Smooth muscle cell of the brain vasculature (primary cell): ENCODE measurements at regions not wholly inside any gene's neighbourhood (a gene's known extent, or its start where the extent isn't known, plus 50 kb on each side); places are given as distances from the start of the nearest gene placed in this dataset.

ENCODE experiments used
- DNase-seq: peaks from one replicate; pipeline ENCODE4 v3.0.0-alpha.2; 2012; ENCODE audit warnings: low read depth, low spot score

DNA sequence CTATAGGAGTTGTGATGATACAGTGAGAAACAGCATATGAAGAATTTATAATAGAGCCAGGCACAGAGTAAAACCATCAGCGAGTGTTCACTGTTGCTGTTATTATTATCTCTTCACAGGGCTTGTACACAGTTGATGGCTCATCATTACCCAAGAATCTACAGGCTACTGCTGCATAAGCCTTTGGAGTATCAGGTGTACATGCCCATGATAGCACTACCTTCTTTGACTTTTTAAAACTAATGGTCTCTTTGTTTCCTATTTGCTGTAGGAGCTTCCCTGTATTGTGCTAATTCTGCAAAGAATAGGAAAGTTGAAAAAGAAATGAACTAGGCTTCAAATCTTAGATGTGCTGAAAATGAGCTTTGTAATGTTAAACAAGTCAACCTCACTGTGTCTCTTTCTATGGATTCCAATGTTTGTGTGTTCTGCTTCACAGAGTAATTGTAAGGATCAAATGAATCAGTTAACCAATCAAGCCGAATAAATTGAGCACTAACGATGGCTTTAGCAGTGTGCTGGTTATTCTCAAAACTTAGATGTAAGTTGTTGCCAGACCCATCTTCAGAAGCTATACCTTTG, 138.8 kb downstream of the TUSC7 start:
- no peak for DNase-seq

DNA sequence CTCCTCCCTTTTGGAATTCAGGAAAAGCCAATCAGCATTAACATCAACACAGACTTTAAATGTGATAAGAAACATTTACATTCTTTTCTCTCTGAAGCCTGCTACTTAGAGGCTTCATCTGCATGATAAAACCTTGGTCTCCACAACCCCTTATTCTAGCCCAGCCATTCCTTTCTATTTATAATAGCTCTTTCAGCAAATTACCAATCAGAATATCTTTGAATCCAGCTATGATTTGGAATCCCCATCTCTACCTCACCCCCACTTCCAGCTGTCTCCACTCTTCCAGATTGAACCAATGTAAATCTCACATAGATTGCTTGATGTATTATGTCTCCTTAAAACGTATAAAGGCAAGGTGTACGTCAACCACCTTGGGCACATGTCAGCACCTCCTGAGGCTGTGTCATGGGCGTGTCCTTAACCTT, 139.7 kb downstream of the TUSC7 start:
- DNase-seq, result no peak

DNA sequence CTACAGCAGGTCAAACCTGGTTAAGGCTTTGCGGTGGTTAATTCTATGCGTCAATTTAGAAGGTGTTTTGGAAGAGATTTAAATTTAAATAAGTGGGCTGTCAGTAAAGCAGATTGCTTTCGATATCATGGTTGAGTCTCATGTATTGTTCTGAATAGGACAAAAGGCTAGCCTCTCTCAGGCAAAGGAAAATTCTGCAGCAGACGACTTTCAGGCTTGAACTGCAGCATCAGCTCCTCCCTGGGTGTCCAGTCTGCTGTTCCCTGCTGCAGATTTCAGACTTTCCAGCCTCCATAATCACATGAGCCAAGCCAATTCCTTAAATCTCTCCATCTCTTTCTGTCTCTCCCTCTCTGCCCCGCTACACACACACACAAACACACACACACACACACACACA, 143.2 kb downstream of the TUSC7 start:
- DNase-seq, result no peak

- DNase-seq, result no peak
Observed at GRCh38 chr3:116863270-116863770, 153.7 kb downstream of the TUSC7 start.

DNA sequence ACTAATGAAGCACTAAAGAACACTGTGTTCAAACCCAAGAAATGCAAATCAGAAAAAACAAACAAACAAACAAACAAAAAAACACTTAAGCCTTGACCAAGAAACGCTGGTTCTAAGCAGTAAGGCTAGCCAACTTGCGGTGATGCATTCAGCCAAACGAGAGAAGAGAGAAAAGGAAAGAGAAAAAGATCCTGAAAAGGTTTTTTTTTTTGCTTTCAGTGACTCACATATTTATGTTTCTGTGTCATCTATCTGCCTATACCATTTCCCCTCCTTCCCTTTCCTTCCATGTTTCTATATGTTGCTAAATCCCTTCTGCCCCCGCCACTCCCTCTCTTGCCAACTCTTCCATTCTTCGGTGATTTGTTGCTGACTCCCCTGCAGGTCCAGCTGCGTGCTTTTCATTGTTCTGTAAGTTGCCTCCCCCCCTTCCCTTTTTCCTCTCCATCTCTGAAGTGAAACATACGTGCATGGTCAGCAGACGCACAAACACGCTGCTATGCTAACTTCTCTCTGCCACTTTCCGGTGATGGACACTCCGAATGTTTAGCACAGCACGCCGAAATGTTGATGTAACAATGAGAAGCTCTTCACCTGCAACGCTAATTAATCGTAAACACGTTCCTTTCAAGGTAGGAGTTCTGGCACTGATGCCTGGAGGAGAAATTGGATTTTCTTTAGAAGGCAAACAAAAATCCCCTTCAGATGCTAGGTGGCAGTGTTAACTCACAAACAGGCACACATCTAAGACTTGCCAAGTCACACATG, 154.4 kb downstream of the TUSC7 start:
- peak; percentile 43 for DNase-seq

GRCh38 chr3:116864590-116864927, 155.0 kb downstream of the TUSC7 start:
- no peak for DNase-seq

DNA sequence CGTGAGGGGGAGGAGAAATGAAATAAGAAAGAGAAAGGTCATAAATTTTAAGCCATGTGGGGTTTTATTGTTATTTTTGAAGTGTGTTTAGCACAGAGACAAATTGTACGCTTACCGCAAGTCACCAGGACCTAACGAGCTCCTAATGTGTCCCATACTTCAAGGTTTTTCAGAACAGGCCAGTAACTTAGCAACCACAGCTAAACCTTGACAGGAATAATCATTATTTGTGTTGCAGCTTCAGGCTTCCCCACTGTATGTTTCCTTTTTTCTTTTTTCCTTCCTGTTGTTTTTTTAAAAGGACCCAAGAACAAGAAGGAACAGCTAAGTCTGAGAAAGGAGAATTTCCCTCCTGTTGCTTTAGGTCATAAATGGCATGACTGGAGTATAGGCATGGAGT, 160.8 kb downstream of the TUSC7 start:
- DNase-seq, result no peak

GRCh38 chr3:116871905-116872304, 162.3 kb downstream of the TUSC7 start:
- no peak for DNase-seq

GRCh38 chr3:116872688-116873087, 163.1 kb downstream of the TUSC7 start:
- DNase-seq, result no peak

DNA sequence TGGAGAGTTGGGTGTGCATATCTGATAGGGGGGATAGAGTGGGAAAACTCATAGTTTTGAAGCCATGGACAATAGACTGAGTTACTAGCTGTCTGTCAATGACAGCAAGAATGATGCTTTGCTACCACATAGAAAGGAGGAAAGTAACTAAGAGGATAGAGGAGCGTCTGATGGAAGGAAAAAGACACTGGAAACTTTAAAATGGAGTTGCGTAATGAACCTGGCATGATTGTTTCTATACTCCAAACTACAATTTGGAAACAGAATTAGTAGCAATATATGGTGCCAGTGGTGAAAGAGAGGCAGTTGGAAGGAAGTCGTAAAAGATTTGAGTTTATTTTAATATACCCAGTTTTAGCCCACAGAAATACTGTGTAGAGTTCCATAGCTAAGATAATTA, 163.6 kb downstream of the TUSC7 start:
- no peak for DNase-seq

DNA sequence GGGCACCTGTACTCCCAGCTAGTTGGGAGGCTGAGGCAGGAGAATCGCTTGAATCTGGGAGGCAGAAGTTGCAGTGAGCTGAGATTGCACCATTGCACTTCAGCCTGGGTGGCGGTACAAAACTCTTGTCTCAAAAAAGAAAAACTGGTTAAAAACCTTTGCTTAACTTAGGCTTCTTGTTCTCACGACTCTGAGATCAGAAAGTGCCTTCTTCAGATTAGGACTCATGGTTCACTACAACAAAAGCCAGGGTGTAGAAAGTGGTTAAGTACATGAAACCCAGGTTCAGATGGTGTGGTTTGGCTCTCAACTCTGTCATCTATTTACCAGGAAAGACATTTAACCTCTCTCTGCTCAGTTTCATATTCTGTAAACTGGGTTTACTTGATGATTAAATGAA, 168.4 kb downstream of the TUSC7 start:
- no peak for DNase-seq

DNA sequence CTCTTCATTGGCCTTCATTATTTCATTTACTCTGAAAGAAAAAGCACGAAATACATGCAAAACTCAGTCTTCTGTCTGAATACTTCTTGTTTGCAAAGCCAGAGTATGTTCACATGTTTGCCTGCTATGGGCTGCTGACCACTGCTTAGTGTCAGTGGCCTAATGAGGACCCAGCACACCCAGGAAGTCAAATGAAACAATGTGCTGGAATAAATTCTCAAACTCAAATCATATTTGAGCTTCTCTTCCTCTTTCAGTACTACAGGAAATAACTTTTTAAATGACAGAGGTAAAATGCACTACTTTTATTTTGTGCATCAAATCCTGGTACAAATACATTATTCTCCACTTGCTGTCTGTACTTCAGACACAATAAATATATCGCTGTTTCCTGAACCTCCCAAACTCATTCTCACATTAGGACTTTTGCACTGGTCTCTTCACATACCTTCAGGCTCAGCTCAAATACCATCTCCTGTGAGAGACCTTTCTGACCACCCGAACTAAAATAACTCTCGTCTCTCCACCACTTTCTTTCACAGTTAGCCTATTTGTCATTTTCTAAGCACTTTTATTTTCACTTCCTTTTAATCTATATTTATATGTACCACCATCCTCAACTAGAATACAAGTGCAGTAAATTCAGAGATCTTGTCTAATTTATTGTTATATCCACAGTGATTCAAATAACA, 176.8 kb downstream of the TUSC7 start:
- DNase-seq, result no peak

DNA sequence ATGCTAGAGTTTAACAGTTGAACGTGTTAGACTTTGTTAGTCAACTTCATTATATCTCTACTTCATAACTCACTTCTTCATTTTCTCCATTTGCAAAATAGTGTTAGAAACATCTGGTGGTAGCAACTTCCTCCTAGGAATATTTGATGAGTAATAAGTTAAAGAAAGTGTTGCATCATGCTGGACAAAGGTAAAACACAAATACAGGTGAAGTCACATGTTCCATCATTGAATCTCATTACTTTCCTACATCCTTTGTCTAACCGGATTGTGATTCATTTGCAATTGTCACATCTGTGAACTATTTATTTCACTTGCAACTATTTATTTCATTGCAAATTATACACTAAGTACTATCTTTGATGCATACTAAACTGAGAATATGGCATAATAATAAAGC, 186.5 kb downstream of the TUSC7 start:
- DNase-seq, result no peak

- no peak for DNase-seq
Observed at GRCh38 chr3:116897382-116897781, 187.8 kb downstream of the TUSC7 start.

- no peak for DNase-seq
Observed at GRCh38 chr3:116899253-116899652, 189.7 kb downstream of the TUSC7 start.

- no peak for DNase-seq
Observed at GRCh38 chr3:116905334-116905733, 195.8 kb downstream of the TUSC7 start.

DNA sequence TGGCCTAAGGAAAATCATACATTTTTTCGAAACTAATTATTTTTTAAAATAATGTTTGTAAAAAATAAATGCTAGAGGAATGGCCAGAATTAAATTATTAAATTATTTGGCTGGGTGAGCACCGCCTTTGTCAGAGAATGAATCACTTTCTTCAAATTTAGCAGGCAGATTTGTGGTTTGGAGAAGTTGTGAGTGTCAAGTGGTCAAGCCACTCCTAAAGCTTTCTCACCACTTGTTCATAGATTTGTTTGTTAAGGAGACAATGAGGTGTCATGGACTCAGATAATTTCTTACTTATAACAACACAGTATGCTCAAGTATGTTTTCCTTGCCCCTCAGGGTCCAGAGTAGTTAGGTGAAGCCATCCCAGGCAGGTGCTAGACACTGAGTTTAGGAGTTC, 196.2 kb downstream of the TUSC7 start:
- no peak for DNase-seq

GRCh38 chr3:116912116-116912515, 202.5 kb downstream of the TUSC7 start:
- DNase-seq, result no peak

GRCh38 chr3:116914004-116914403, 204.4 kb downstream of the TUSC7 start:
- DNase-seq, result no peak

GRCh38 chr3:116916836-116917235, 207.3 kb downstream of the TUSC7 start:
- DNase-seq, result no peak

DNA sequence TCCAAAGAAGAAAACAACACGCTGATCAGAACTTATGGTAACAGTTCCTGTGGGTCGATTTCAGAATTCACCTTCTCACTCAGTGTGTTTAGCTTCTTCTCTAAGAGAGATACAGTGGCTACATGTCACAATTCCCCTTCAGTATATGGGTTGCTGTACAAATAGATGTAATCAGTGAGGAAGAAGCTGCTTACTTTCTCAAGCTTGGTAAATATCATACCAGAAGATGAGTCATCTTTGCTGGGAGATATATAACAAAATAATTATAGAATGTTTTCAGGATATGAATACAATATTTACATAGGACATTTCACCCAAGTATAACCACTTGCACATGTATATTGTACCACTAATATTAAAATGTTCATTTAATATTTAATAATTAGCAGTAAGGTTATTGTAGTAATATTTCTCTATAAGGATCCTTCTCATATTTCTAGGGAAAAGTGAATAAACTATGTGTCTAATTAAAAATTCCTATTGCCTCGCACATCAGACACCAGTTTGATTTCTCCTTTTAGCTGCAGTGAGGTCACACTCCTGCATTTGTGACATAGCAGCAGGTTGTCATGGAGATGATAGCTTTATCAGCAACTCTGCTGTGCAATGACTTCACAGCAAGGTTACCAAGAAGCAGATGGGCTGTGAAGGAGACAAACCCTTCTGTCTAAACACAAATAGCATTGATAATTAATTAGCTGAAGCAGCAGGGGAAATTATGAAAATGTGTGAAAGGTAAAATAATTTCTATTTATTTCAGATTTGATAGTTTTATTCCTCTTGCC, 211.4 kb downstream of the TUSC7 start:
- DNase-seq, result no peak

DNA sequence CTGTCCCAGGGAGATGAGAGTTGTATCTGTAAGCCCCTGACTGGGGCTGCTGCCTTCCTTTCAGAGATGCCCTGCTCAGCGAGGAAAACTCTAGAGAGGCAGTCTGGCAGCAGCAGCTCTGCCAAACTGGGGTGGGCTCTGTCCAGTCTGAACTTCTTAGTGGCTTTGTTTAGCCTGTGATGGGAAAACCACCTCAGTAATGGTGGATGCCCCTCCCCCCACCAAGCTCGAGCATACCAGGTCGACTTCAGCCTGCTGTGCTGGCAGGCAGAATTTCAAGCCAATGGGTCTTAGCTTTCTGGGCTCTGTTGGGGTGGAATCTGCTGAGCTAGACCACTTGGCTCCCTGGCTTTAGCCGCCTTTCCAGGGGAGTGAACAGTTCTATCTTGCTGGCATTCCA, 218.3 kb downstream of the TUSC7 start:
- no peak for DNase-seq
